GM18951 (cell line): ENCODE measurements at regions not wholly inside any gene's neighbourhood (a gene's known extent, or its start where the extent isn't known, plus 50 kb on each side); places are given as distances from the start of the nearest gene placed in this dataset.

Source experiments
- POLR2A ChIP-seq: IDR thresholded peaks from 4 replicates; pipeline ENCODE4 v1.6.1; 2011; ENCODE audit warnings: mild to moderate bottlenecking; ENCODE audit not compliant: insufficient read length, insufficient read depth; ENCODE audit errors: extremely low read depth
- in situ Hi-C: fragments of 300-500 bp; cut with MboI; formaldehyde crosslinking; loops from one replicate; pipeline ENCODE4 v1.12.0; 2022; ENCODE audit warnings: low sequenced_read_pairs, mixed read lengths, inconsistent platforms; ENCODE audit not compliant: unreplicated experiment

GRCh38 chr3:64303881-64304280 is 78.6 kb upstream of the PRICKLE2 start:
- TF ChIP-seq POLR2A, result no peak
- in situ Hi-C loops, result no loop called here

- TF ChIP-seq POLR2A, result no peak
- in situ Hi-C loops, result no loop called here
Observed at GRCh38 chr3:64303401-64303800, 78.1 kb upstream of the PRICKLE2 start.

- TF ChIP-seq POLR2A, result no peak
- in situ Hi-C loops, result no loop called here
Observed at GRCh38 chr3:64301476-64301875, 76.2 kb upstream of the PRICKLE2 start.

- no peak for TF ChIP-seq POLR2A
Observed at GRCh38 chr3:64300790-64301423, 75.6 kb upstream of the PRICKLE2 start.

GRCh38 chr3:64299206-64299605 is 73.9 kb upstream of the PRICKLE2 start:
- no peak for TF ChIP-seq POLR2A
- in situ Hi-C loops, result no loop called here

More at GRCh38 chr3:64300790-64301423, 75.6 kb upstream of the PRICKLE2 start:
- in situ Hi-C loops, result no loop called here

GRCh38 chr3:64297563-64297962 is 72.3 kb upstream of the PRICKLE2 start:
- TF ChIP-seq POLR2A, result no peak
- in situ Hi-C loops, result no loop called here

- no peak for TF ChIP-seq POLR2A
- in situ Hi-C loops, result no loop called here
Observed at GRCh38 chr3:64295594-64295993, 70.3 kb upstream of the PRICKLE2 start.

- TF ChIP-seq POLR2A, result no peak
- in situ Hi-C loops, result no loop called here
Observed at GRCh38 chr3:64294771-64295170, 69.5 kb upstream of the PRICKLE2 start.

- in situ Hi-C loops, result no loop called here
- no peak for TF ChIP-seq POLR2A
Observed at GRCh38 chr3:64293121-64293520, 67.9 kb upstream of the PRICKLE2 start.

- in situ Hi-C loops, result no loop called here
- no peak for TF ChIP-seq POLR2A
Observed at GRCh38 chr3:64291956-64292355, 66.7 kb upstream of the PRICKLE2 start.

- in situ Hi-C loops, result no loop called here
- TF ChIP-seq POLR2A, result no peak
Observed at GRCh38 chr3:64291345-64291744, 66.1 kb upstream of the PRICKLE2 start.

- in situ Hi-C loops, result no loop called here
- TF ChIP-seq POLR2A, result no peak
Observed at GRCh38 chr3:64290864-64291263, 65.6 kb upstream of the PRICKLE2 start.

- in situ Hi-C loops, result no loop called here
- no peak for TF ChIP-seq POLR2A
Observed at GRCh38 chr3:64290161-64290560, 64.9 kb upstream of the PRICKLE2 start.

- no peak for TF ChIP-seq POLR2A
- in situ Hi-C loops, result no loop called here
Observed at GRCh38 chr3:64289622-64290021, 64.4 kb upstream of the PRICKLE2 start.

GRCh38 chr3:64278625-64279024 is 53.4 kb upstream of the PRICKLE2 start:
- in situ Hi-C loops, result no loop called here
- TF ChIP-seq POLR2A, result no peak
